ENCODE measurements at regions not wholly inside any gene's neighbourhood (a gene's known extent, or its start where the extent isn't known, plus 50 kb on each side); places are given as distances from the start of the nearest gene placed in this dataset.

- Histone ChIP-seq H3K27me3 (ENCODE audit: insufficient read depth, low read length, poor library complexity, severe bottlenecking) (no peaks in the 10 kb centered on the region), H4K20me1 (ENCODE audit: insufficient read depth, low read length, poor library complexity, severe bottlenecking) (no peaks in the 10 kb centered on the region), H3K9ac (ENCODE audit: low read depth, low read length, poor library complexity, severe bottlenecking) (no peak overlapping the region), H2AFZ (ENCODE audit: low read length) (no peak overlapping the region), H3K9me3 (ENCODE audit: insufficient read depth, low read depth, low read length) (no peaks in the 10 kb centered on the region), H3K9me2 (replicated peaks; ENCODE audit: low read depth, low read length) (no peaks in the 10 kb centered on the region), H3K4me1 (ENCODE audit: insufficient read depth, low read length, poor library complexity, severe bottlenecking) (no peaks in the 10 kb centered on the region), H3K4me3 (ENCODE audit: low read length, poor library complexity, severe bottlenecking) (no peak overlapping the region), H3K36me3 (ENCODE audit: insufficient read depth, low read length) (no peaks in the 10 kb centered on the region), H3K79me2 (ENCODE audit: insufficient read depth, low read length) (no peaks in the 10 kb centered on the region), H3F3A (ENCODE audit: low read depth) (no peaks in the 10 kb centered on the region), H3K4me2 (ENCODE audit: low read depth, low read length, poor library complexity, severe bottlenecking) (no peak overlapping the region)
- TF ChIP-seq EZH2phosphoT487 (IDR thresholded peaks at IDR 0.05; ENCODE audit: borderline replicate concordance): no peak
- TF ChIP-seq, protein P1, sequence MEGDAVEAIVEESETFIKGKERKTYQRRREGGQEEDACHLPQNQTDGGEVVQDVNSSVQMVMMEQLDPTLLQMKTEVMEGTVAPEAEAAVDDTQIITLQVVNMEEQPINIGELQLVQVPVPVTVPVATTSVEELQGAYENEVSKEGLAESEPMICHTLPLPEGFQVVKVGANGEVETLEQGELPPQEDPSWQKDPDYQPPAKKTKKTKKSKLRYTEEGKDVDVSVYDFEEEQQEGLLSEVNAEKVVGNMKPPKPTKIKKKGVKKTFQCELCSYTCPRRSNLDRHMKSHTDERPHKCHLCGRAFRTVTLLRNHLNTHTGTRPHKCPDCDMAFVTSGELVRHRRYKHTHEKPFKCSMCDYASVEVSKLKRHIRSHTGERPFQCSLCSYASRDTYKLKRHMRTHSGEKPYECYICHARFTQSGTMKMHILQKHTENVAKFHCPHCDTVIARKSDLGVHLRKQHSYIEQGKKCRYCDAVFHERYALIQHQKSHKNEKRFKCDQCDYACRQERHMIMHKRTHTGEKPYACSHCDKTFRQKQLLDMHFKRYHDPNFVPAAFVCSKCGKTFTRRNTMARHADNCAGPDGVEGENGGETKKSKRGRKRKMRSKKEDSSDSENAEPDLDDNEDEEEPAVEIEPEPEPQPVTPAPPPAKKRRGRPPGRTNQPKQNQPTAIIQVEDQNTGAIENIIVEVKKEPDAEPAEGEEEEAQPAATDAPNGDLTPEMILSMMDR (conservative IDR thresholded peaks at IDR 0.05; ENCODE audit: low read length): no peak
Measured at GRCh38 chr3:124504332-124505059, 225.8 kb upstream of the UMPS start.

GRCh38 chr3:124509884-124510283 lies 220.4 kb upstream of the UMPS start:
- no peaks in the 10 kb centered on the region for H3K36me3 ChIP-seq (ENCODE audit: insufficient read depth, low read length)
- no peaks in the 10 kb centered on the region for H3K9me2 ChIP-seq (replicated peaks; ENCODE audit: low read depth, low read length)

GRCh38 chr3:124510290-124510689 lies 220.0 kb upstream of the UMPS start:
- Histone ChIP-seq H3K4me2 (ENCODE audit: low read depth, low read length, poor library complexity, severe bottlenecking) (no peak overlapping the region), H3K4me1 (ENCODE audit: insufficient read depth, low read length, poor library complexity, severe bottlenecking) (no peaks in the 10 kb centered on the region), H3K79me2 (ENCODE audit: insufficient read depth, low read length) (no peaks in the 10 kb centered on the region), H3K4me3 (ENCODE audit: low read length, poor library complexity, severe bottlenecking) (no peak overlapping the region), H3K9me2 (replicated peaks; ENCODE audit: low read depth, low read length) (no peaks in the 10 kb centered on the region), H4K20me1 (ENCODE audit: insufficient read depth, low read length, poor library complexity, severe bottlenecking) (no peaks in the 10 kb centered on the region), H3K9ac (ENCODE audit: low read depth, low read length, poor library complexity, severe bottlenecking) (no peak overlapping the region), H3K27me3 (ENCODE audit: insufficient read depth, low read length, poor library complexity, severe bottlenecking) (no peaks in the 10 kb centered on the region), H3K36me3 (ENCODE audit: insufficient read depth, low read length) (no peaks in the 10 kb centered on the region), H3K9me3 (ENCODE audit: insufficient read depth, low read depth, low read length) (no peaks in the 10 kb centered on the region), H2AFZ (ENCODE audit: low read length) (no peak overlapping the region), H3F3A (ENCODE audit: low read depth) (no peaks in the 10 kb centered on the region)
- no peak for TF ChIP-seq EZH2phosphoT487 (IDR thresholded peaks at IDR 0.05; ENCODE audit: borderline replicate concordance)
- TF ChIP-seq, protein P1 (conservative IDR thresholded peaks at IDR 0.05; ENCODE audit: low read length): no peak

More at GRCh38 chr3:124509884-124510283, 220.4 kb upstream of the UMPS start:
- H3K4me1 ChIP-seq (ENCODE audit: insufficient read depth, low read length, poor library complexity, severe bottlenecking): no peaks in the 10 kb centered on the region
- H3K79me2 ChIP-seq (ENCODE audit: insufficient read depth, low read length): no peaks in the 10 kb centered on the region
- H3K9ac ChIP-seq (ENCODE audit: low read depth, low read length, poor library complexity, severe bottlenecking): no peak overlapping the region
- no peak overlapping the region for H3K4me2 ChIP-seq (ENCODE audit: low read depth, low read length, poor library complexity, severe bottlenecking)
- H3K4me3 ChIP-seq (ENCODE audit: low read length, poor library complexity, severe bottlenecking): no peak overlapping the region
- no peak overlapping the region for H2AFZ ChIP-seq (ENCODE audit: low read length)
- H4K20me1 ChIP-seq (ENCODE audit: insufficient read depth, low read length, poor library complexity, severe bottlenecking): no peaks in the 10 kb centered on the region
- no peaks in the 10 kb centered on the region for H3K9me3 ChIP-seq (ENCODE audit: insufficient read depth, low read depth, low read length)
- no peaks in the 10 kb centered on the region for H3K27me3 ChIP-seq (ENCODE audit: insufficient read depth, low read length, poor library complexity, severe bottlenecking)
- TF ChIP-seq, protein P1 (conservative IDR thresholded peaks at IDR 0.05; ENCODE audit: low read length): no peak
- TF ChIP-seq EZH2phosphoT487 (IDR thresholded peaks at IDR 0.05; ENCODE audit: borderline replicate concordance): no peak
- no peaks in the 10 kb centered on the region for H3F3A ChIP-seq (ENCODE audit: low read depth)

All from Loucy (cell line).